Neural cell (in vitro differentiated cells): ENCODE measurements at regions not wholly inside any gene's neighbourhood (a gene's known extent, or its start where the extent isn't known, plus 50 kb on each side); places are given as distances from the start of the nearest gene placed in this dataset.

Experiments used
- H2AFZ ChIP-seq: fragments of 200-600, 300-800 bp; sonication (generic), shearing (Covaris generic); 2 replicates; pipeline ENCODE4 v1.6.0; 2014; ENCODE audit warnings: low read depth, mild to moderate bottlenecking, antibody characterized with exemption, low read length, moderate library complexity
- H3F3A ChIP-seq: fragments of 200-600 bp; shearing (Covaris generic); 2 replicates; pipeline ENCODE4 v1.6.1; 2016; ENCODE audit warnings: mild to moderate bottlenecking, moderate library complexity, mixed read lengths, antibody characterized with exemption, low read length; ENCODE audit not compliant: insufficient read depth, poor library complexity, severe bottlenecking
- H3K27ac ChIP-seq: fragments of 200-600, 300-800 bp; sonication (generic), shearing (Covaris generic); 2 replicates; pipeline ENCODE4 v1.5.1; 2014; ENCODE audit warnings: mild to moderate bottlenecking, low read length, moderate library complexity
- H3K27me3 ChIP-seq: fragments of 300-800, 200-600 bp; sonication (generic), shearing (Covaris generic); 2 replicates; pipeline ENCODE4 v1.6.0; 2014; ENCODE audit warnings: mild to moderate bottlenecking, low read depth, low read length, moderate library complexity; ENCODE audit not compliant: insufficient read depth
- H3K36me3 ChIP-seq: fragments of 300-800, 200-600 bp; sonication (generic), shearing (Covaris generic); 2 replicates; pipeline ENCODE4 v1.5.1; 2014; ENCODE audit warnings: mild to moderate bottlenecking, antibody characterized with exemption, low read length, moderate library complexity; ENCODE audit not compliant: insufficient read depth
- H3K4me2 ChIP-seq: fragments of 300-800, 200-600 bp; sonication (generic), shearing (Covaris generic); 2 replicates; pipeline ENCODE4 v1.6.0; 2014; ENCODE audit warnings: mild to moderate bottlenecking, low read length
- H3K4me3 ChIP-seq: fragments of 300-800, 200-600 bp; sonication (generic), shearing (Covaris generic); 2 replicates; pipeline ENCODE4 v1.5.1; 2014; ENCODE audit warnings: mild to moderate bottlenecking, low read length, moderate library complexity
- H3K79me2 ChIP-seq: fragments of 200-600 bp; shearing (Covaris generic); replicated peaks from 2 replicates; pipeline ENCODE4 v1.6.0; 2014; ENCODE audit warnings: mild to moderate bottlenecking, low read length, moderate library complexity; ENCODE audit not compliant: insufficient read depth
- H3K9ac ChIP-seq: fragments of 300-800, 200-600 bp; sonication (generic), shearing (Covaris generic); 2 replicates; pipeline ENCODE4 v1.6.1; 2016; ENCODE audit warnings: mild to moderate bottlenecking, low read length, mixed read lengths
- H3K9me2 ChIP-seq: fragments of 200-600 bp; shearing (Covaris generic); 2 replicates; pipeline ENCODE4 v1.6.1; 2016; ENCODE audit warnings: mild to moderate bottlenecking, low read length, mixed read lengths; ENCODE audit not compliant: insufficient read depth
- H3K9me3 ChIP-seq: fragments of 200-600, 300-800 bp; sonication (generic), shearing (Covaris generic); 2 replicates; pipeline ENCODE4 v1.6.1; 2016; ENCODE audit warnings: mild to moderate bottlenecking, mixed run types, low read length, moderate library complexity, mixed read lengths
- H4K20me1 ChIP-seq: fragments of 200-600 bp; shearing (Covaris generic); 2 replicates; pipeline ENCODE4 v1.6.1; 2016; ENCODE audit warnings: mild to moderate bottlenecking, mixed run types; ENCODE audit not compliant: insufficient read depth
- CTCF ChIP-seq: fragments of 450-650 bp; IDR thresholded peaks from 2 replicates; pipeline ENCODE4 v1.5.1; 2014; ENCODE audit warnings: antibody characterized with exemption, mild to moderate bottlenecking, moderate library complexity; ENCODE audit not compliant: poor library complexity, severe bottlenecking
- EP300 ChIP-seq: fragments of 450-650 bp; conservative IDR thresholded peaks from 2 replicates; pipeline ENCODE4 v1.6.1; 2014; ENCODE audit warnings: antibody characterized with exemption, mild to moderate bottlenecking, moderate library complexity; ENCODE audit not compliant: poor library complexity, severe bottlenecking
- EZH2 ChIP-seq: fragments of 200-600, 300-800 bp; shearing (Covaris generic), sonication (generic); IDR thresholded peaks from 2 replicates; pipeline ENCODE4 v1.6.1; 2014; ENCODE audit warnings: antibody characterized with exemption, low read length, borderline replicate concordance, mild to moderate bottlenecking; ENCODE audit not compliant: insufficient read depth, poor library complexity, severe bottlenecking
- MXI1 ChIP-seq: fragments of 450-650 bp; conservative IDR thresholded peaks from 2 replicates; pipeline ENCODE4 v1.6.1; 2014; ENCODE audit warnings: antibody characterized with exemption, mild to moderate bottlenecking; ENCODE audit not compliant: poor library complexity, severe bottlenecking
- POLR2AphosphoS5 ChIP-seq: IDR thresholded peaks from 2 replicates; pipeline ENCODE4 v1.6.1; 2012
- RAD21 ChIP-seq: fragments of 450-650 bp; conservative IDR thresholded peaks from 2 replicates; pipeline ENCODE4 v1.6.1; 2014; ENCODE audit warnings: antibody characterized with exemption, mild to moderate bottlenecking, moderate library complexity
- REST ChIP-seq: IDR thresholded peaks from 2 replicates; pipeline ENCODE4 v1.6.1; 2012; ENCODE audit warnings: borderline replicate concordance
- SMC3 ChIP-seq: fragments of 450-650 bp; conservative IDR thresholded peaks from 2 replicates; pipeline ENCODE4 v1.6.1; 2014; ENCODE audit warnings: antibody characterized with exemption, mild to moderate bottlenecking, moderate library complexity; ENCODE audit not compliant: poor library complexity
- TAF1 ChIP-seq: IDR thresholded peaks from 2 replicates; pipeline ENCODE4 v1.6.1; 2012; ENCODE audit warnings: low read depth

DNA sequence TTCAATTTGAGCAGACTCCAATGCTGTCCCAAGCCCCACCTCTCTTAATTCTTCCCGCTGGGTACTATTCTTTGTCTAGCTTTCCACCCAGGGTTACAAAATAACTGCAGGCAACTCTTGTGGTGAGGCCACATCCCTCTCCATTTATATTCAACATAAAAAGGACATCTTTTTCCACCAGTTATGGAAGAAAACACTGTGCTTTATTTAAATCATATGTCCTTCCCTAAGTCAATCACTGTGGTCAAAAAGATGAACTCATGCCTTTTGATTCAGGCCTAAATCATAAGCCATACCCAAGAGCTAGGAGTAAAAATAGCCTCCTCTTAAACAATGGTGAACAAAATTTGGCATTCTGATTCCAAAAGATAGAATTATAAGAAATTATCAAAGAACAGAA lies 386.0 kb downstream of the SEMA3D start:
- no peaks in the 10 kb centered on the region for H3K79me2 ChIP-seq
- H3K4me2 ChIP-seq = no peak overlapping the region
- H3K9me3 ChIP-seq = no peaks in the 10 kb centered on the region
- H4K20me1 ChIP-seq = no peaks in the 10 kb centered on the region
- no peaks in the 10 kb centered on the region for H3K36me3 ChIP-seq
- no peak for TF ChIP-seq CTCF
- TF ChIP-seq RAD21 = no peak
- TF ChIP-seq EP300 = no peak
- no peak for TF ChIP-seq POLR2AphosphoS5
- TF ChIP-seq EZH2 = no peak
- no peak for TF ChIP-seq SMC3
- no peaks in the 10 kb centered on the region for H3K9me2 ChIP-seq
- H3K9ac ChIP-seq = no peak overlapping the region
- H3K4me3 ChIP-seq = no peak overlapping the region
- no peak overlapping the region for H3K27ac ChIP-seq
- no peak overlapping the region for H2AFZ ChIP-seq
- H3K27me3 ChIP-seq = no peaks in the 10 kb centered on the region
- no peaks in the 10 kb centered on the region for H3F3A ChIP-seq

GRCh38 chr7:84799106-84799505 lies 387.8 kb downstream of the SEMA3D start:
- Histone ChIP-seq H3K9me3 (no peaks in the 10 kb centered on the region), H3K27ac (no peak overlapping the region), H3K9me2 (no peaks in the 10 kb centered on the region), H3K27me3 (no peaks in the 10 kb centered on the region), H2AFZ (no peak overlapping the region), H3K36me3 (no peaks in the 10 kb centered on the region), H3K4me3 (no peak overlapping the region), H4K20me1 (no peaks in the 10 kb centered on the region), H3K79me2 (no peaks in the 10 kb centered on the region), H3K4me2 (no peak overlapping the region), H3F3A (no peaks in the 10 kb centered on the region), H3K9ac (no peak overlapping the region)
- TF ChIP-seq EZH2 (no peak), REST (no peak)

- Histone ChIP-seq H3K79me2 (no peaks in the 10 kb centered on the region), H3K4me2 (no peak overlapping the region), H2AFZ (no peak overlapping the region), H3K36me3 (no peaks in the 10 kb centered on the region), H4K20me1 (no peaks in the 10 kb centered on the region), H3K9me2 (no peaks in the 10 kb centered on the region), H3K9ac (no peak overlapping the region), H3K9me3 (no peaks in the 10 kb centered on the region), H3F3A (no peaks in the 10 kb centered on the region), H3K4me3 (no peak overlapping the region), H3K27ac (no peak overlapping the region), H3K27me3 (no peaks in the 10 kb centered on the region)
- TF ChIP-seq REST = no peak
- no peak for TF ChIP-seq RAD21
- TF ChIP-seq POLR2AphosphoS5 = no peak
- no peak for TF ChIP-seq EZH2
- TF ChIP-seq MXI1 = no peak
- no peak for TF ChIP-seq CTCF
- no peak for TF ChIP-seq EP300
- no peak for TF ChIP-seq SMC3
- TF ChIP-seq TAF1 = no peak
These were observed 394.5 kb downstream of the SEMA3D start for GRCh38 chr7:84792231-84792893.
